ENCODE measurements at regions not wholly inside any gene's neighbourhood (a gene's known extent, or its start where the extent isn't known, plus 50 kb on each side); places are given as distances from the start of the nearest gene placed in this dataset.

GRCh38 chr15:35723120-35723847 is 177.3 kb upstream of the DPH6 start:
- TF ChIP-seq RAD21 (conservative IDR thresholded peaks at IDR 0.05 in 1 of 2, IDR thresholded peaks at IDR 0.05 in 1 of 2) (no peak), CTCF (IDR thresholded peaks at IDR 0.05) (no peak)
